HG02885 (cell line): ENCODE measurements at regions not wholly inside any gene's neighbourhood (a gene's known extent, or its start where the extent isn't known, plus 50 kb on each side); places are given as distances from the start of the nearest gene placed in this dataset.
"Not testable (repeated sequence)": the region's sequence is repeated elsewhere in the genome, so short reads cannot be mapped to it uniquely, and the experiment has no call there.

Experiments used
- ATAC-seq: cut with Tn5 transposase; IDR thresholded peaks from one replicate; pipeline ENCODE4 v1.9.1; 2021; ENCODE audit warnings: mild to moderate bottlenecking; ENCODE audit not compliant: unreplicated experiment, poor library complexity

GRCh38 chr4:189202182-189202868 is 738.3 kb upstream of the FRG1 start:
- peak; percentile 90 for ATAC-seq

DNA sequence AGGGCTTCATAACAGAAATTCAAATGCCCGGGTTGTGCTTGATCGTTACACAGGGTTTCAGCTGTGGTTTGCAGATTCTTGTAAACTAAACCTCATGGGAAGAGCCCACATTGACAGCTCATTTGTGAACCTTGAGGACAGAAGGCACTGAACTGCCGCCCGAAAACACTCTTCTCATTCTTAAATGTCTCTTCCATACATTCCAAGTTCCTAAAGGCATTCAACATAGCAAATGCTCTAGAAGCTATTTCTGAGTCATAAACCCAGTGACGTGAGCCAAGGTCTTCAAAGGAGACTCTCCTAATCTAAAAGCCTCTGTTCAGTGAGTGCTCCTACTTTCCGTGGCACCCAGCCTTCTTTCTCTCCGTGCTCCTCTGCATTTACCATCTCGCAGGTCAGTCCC is 737.8 kb upstream of the FRG1 start:
- no peak for ATAC-seq

DNA sequence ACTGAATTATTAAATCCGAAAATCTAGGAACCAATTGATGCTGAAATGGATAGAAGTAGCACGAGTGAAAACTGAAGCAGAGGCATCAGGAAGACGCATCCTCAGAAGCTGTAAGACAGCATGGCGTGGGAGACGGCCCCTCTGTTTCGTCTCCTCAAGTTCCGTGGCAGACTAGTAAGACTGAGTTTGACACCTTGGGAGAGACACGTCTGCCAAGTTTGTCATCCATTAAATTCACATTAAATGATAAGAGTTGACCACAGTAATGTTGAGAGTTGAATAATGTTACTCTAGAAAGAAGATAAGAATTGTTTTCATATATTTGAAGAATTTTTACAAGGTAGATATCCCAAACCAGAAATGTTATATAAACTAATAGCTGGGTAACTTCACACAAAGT is 736.1 kb upstream of the FRG1 start:
- ATAC-seq, result no peak

DNA sequence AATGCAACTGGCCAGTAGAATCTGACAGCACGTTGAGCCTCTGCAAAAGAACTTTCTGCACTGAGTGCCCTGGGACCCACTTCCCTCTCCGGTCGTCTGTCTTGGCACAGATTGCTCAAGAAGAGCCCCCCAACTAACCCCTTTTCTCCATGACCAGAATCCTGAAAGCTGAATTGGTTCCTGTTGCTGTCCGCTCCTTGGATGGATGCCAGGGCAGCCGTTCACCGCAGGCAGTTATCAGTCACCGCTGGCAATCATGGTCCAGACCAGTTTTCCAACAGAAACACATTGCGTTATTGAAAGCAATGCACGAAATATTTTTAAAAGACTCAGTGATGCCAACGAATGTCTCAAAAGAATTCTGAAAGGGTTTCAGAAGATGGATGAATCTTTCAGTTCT is 733.7 kb upstream of the FRG1 start:
- no peak for ATAC-seq

DNA sequence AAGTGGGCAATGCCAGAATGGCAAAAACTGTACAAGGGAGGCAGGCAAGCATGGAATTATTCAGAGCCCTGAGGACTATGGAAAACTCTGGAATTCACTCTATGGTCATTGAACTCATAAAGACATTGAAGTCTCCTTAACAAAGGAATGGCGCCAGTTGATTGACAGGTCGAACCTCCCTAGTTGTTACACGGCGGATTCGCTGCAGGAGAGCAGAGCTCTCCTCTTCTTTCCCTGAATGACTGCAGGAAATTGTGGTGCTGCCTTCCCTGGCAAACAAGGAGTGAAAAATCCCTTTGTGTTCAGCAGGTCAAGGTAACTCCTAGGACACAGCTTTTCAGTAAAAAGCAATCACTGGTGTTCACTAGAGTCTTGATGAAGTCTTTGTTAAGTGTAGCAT is 732.8 kb upstream of the FRG1 start:
- ATAC-seq, result no peak

- ATAC-seq, result no peak
These were observed 725.1 kb upstream of the FRG1 start for GRCh38 chr4:189215574-189215973.

GRCh38 chr4:189221691-189222090 is 719.0 kb upstream of the FRG1 start:
- ATAC-seq, result no peak

GRCh38 chr4:189228726-189229125 is 711.9 kb upstream of the FRG1 start:
- no peak for ATAC-seq

DNA sequence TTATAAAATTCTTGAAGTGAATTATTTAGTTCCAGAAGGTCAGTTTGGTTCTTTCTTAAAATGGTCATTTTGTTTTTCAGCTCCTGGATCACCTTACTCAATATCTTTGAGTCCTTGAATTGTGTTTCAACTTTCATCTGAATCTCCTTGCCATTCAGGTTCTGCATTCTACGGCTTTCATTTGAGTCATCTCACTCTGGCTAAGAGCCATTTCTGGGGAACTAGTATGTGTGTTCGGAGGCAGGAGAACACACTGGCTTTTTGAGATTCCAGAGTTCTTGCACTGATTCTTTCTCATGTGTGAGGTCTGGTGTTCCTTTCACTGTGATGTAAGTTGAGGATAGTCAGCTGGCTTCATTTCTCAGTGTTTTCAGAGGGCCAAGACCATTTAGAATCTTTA is 708.4 kb upstream of the FRG1 start:
- no peak for ATAC-seq

- not testable (repeated sequence) for ATAC-seq
These were observed 706.9 kb upstream of the FRG1 start for GRCh38 chr4:189233754-189234153.

DNA sequence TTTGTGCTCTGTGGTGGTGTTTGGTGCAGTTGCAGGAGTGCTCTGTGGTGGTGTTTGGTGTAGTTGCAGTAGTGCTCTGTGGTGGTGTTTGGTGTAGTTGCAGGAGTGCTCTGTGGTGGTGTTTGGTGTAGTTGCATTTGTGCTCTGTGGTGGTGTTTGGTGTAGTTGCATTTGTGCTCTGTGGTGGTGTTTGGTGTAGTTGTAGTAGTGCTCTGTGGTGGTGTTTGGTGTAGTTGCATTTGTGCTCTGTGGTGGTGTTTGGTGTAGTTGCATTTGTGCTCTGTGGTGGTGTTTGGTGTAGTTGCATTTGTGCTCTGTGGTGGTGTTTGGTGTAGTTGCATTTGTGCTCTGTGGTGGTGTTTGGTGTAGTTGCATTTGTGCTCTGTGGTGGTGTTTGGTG is 705.7 kb upstream of the FRG1 start:
- ATAC-seq, result not testable (repeated sequence)

DNA sequence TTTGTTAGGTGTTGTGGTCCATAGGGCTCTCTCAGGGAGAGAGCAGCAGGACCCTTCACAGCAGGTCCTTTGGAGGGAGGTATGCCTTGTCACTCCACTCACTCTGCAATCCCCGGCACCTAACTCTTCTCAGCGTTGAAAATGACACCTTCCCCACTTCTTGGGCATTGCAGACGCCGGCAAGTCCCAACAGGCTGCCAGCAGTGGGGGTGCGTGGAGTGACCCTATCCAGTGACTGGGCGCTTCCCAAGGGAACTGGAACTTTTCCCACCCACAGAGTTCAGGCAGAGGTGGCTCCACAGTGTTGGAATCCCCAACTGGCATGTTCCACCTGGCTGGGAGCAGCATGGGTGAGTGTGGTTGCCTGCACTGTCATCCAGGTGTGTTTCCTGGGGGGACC is 705.1 kb upstream of the FRG1 start:
- no peak for ATAC-seq

- not testable (repeated sequence) for ATAC-seq
These were observed 704.4 kb upstream of the FRG1 start for GRCh38 chr4:189236321-189236720.

- no peak for ATAC-seq
These were observed 703.3 kb upstream of the FRG1 start for GRCh38 chr4:189237340-189237739.

DNA sequence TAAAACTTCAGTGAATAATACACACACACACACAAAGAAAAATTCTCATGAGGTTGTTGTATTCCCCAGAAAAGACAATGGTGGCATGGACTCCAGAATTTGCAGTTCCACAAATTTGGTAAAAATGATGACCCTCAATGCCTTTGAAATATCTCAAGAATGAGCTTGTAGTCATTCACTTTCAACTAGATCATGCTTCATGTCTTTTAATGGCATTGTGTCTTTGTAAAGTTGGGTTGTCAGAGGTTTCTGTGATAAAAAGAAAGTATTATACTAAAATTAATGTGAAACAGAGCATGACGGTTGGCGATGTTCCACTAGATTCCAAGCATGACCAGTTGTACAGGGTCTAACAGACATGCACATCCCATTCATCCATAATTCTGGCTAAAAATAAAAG is 685.0 kb upstream of the FRG1 start:
- no peak for ATAC-seq

DNA sequence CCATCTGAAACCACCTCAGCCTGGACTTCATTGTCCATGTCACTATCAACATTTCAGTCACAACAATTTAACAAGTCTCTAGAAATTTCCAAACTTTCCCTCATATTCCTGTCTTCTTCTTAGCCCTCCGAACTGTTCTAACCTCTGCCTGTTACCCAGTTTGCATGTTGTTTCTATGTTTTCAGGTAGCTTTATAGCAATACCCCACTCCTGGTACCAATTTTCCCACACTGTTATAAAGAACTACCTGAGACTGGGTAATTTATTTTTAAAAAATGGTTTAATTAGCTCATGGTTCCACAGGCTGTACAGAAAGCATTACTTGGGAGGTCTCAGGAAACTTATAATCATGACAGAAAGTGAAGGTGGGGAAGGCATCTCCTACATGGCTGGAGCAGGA is 679.2 kb upstream of the FRG1 start:
- ATAC-seq, result no peak

- no peak for ATAC-seq
These were observed 675.2 kb upstream of the FRG1 start for GRCh38 chr4:189265515-189265914.

DNA sequence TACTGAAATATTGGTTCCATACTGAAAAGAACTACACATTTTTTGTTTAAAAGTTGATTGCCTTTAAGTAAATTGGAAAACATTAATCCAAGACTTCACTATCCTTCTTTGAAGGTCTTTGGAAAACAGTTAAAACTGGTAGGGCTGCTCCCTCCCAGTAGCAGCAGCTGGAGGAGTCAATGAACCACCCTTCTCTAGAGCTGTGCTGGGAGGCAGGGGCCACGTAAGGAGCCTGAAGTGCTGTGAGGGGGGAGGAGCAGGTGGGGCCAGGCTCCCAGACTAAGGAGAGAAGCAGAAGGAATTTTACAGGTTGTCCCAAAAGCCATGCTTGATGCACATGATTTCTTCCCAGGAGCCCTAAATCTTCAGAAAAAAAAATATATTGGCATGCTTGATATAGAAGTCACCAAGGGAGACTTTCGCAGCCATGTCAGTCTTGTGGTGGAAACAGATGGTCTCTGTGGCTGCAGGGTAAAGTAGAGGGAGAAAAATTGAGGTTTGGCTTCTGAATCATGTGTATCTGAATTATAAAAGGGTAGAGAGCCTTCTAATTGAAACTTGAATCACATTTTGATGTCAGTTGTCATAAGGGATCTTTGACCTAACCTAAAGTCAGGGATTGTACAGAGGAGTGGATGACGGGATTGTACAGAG is 673.2 kb upstream of the FRG1 start:
- no peak for ATAC-seq

GRCh38 chr4:189278597-189279165 is 662.0 kb upstream of the FRG1 start:
- ATAC-seq, result no peak

GRCh38 chr4:189279188-189279587 is 661.5 kb upstream of the FRG1 start:
- no peak for ATAC-seq

DNA sequence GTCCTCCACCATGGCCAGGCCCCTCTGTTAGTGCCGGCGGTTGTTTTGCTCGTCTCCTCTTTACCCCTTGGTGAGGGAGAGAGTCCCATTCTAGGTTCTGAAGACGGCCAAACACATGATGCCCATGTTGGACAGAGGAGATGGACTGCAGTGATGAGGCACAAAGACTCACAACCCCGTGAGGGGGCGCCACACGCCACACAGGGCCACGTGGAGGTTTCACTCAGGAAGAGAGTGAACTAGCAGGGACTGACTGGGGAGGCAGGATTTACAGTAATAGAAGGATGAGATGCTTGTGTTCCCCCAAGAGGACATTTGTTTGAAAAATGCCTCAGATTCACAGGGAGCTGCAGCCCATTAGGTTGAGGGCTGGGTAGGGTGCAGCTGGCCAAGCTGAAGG is 655.3 kb upstream of the FRG1 start:
- no peak for ATAC-seq

DNA sequence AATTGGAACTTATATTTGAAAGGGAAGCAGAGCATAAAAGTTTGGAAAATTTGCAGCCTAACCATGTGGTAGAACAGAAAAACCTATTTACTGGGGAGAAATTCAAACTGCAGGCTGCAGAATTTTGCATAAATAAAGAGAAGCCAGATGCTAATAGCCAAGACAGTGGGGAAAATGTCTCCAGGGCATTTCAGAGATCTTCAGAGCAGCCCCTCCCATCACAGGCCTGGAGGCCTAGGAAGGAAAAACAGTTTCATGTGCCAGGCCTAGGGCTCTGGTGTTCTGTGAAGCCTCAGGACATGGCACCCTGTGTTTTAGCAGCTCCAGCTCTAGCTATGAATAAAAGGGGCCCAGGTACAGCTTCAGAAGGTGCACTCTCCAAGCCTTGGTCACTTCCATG is 648.7 kb upstream of the FRG1 start:
- no peak for ATAC-seq
